ENCODE measurements at regions not wholly inside any gene's neighbourhood (a gene's known extent, or its start where the extent isn't known, plus 50 kb on each side); places are given as distances from the start of the nearest gene placed in this dataset.
"Not testable (repeated sequence)": the region's sequence is repeated elsewhere in the genome, so short reads cannot be mapped to it uniquely, and the experiment has no call there.

DNA sequence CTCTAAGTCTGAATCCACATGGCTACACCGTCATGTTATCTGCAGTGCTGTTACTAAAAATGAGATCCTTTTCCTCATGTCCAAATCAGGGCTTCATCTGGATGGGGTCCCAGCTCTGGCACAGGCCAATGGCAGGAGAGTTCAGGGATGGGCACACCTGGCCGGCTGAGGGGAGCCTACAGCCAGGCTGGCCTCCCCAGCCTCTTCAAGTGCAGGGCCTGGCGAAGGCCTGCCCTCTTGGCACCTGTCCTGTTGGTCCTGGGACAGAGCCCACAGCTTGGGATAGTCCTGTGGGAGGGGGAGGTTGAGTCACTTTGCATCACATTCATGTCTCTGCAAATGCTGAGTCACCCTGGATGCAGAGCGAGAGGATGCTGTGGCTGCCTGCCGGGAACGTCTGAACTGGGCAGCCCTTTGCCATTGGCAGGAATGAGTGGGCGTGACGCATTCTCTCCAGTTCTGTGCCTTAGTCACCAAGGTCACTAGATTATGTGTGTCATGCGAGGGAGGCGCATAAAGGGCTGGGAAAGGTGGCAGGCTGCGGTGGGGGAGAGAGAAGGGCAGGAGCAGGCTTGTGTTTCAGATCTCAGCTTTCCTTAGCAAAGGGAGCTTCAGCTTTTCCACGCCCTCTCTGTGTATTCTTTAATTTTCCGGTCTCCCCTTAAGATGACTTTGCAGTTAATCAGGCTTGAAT is 223.2 kb upstream of the ECI2 start:
- DNase-seq (ENCODE audit: low read depth), result peak; percentile 100
- H3K4me3 ChIP-seq (ENCODE audit: low read length), result no peak overlapping the region
- no peak for TF ChIP-seq CTCF (IDR thresholded peaks at IDR 0.05; ENCODE audit: insufficient read depth, low read depth, low read length, missing control alignments)

DNA sequence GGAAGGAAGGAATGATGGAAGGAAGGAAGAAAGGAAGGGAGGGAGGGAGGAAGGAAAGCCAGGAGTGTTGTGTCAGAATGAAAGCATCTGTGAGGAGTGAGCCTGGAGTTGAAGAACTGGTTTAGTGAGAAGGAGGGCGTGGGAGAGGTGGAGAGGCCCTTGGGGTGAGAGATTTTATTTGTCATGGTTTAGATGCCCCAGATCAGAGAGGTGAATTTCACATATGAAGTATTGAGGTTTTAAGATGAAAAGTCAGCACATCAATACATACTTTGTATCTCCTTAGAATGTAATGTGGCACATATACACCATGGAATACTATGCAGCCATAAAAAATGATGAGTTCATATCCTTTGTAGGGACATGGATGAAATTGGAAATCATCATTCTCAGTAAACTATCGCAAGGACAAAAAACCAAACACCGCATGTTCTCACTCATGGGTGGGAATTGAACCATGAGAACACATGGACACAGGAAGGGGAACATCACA is 222.3 kb upstream of the ECI2 start:
- peak; percentile 94 for DNase-seq (ENCODE audit: low read depth)
- not testable (repeated sequence) for H3K4me3 ChIP-seq (ENCODE audit: low read length)

GRCh38 chr6:4356899-4357659 is 221.7 kb upstream of the ECI2 start:
- no peak for TF ChIP-seq CTCF (IDR thresholded peaks at IDR 0.05; ENCODE audit: insufficient read depth, low read depth, low read length, missing control alignments)
- DNase-seq (ENCODE audit: low read depth), result peak; percentile 8
- no peak overlapping the region for H3K4me3 ChIP-seq (ENCODE audit: low read length)

- no peak overlapping the region for H3K4me3 ChIP-seq (ENCODE audit: low read length)
- DNase-seq (ENCODE audit: low read depth), result peak; percentile 86
- TF ChIP-seq CTCF (IDR thresholded peaks at IDR 0.05; ENCODE audit: insufficient read depth, low read depth, low read length, missing control alignments), result no peak
Measured at GRCh38 chr6:4355241-4355640, 219.9 kb upstream of the ECI2 start.

- H3K4me3 ChIP-seq (ENCODE audit: low read length), result no peak overlapping the region
- no peak for TF ChIP-seq CTCF (IDR thresholded peaks at IDR 0.05; ENCODE audit: insufficient read depth, low read depth, low read length, missing control alignments)
- DNase-seq (ENCODE audit: low read depth), result no peak
Measured at GRCh38 chr6:4354181-4354580, 218.8 kb upstream of the ECI2 start.

DNA sequence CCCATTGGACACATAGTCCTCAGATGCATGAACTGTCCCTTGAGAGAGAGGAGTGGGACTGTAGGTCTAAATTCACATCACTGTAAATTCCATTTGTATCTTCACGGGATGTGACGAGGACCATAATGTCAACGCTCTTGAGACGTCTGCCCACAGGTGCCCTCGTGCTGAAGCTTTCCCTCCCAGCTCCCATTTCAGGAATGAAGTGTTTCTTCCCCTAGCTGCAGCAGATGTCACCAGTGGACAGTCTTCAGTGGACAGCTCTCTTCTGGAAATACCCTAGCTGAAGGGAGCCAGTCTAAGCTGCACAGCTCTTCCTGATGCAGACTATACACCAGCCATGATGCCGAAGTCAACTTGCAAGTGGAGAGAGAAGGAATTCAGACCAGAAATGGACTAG is 217.4 kb upstream of the ECI2 start:
- no peak for TF ChIP-seq CTCF (IDR thresholded peaks at IDR 0.05; ENCODE audit: insufficient read depth, low read depth, low read length, missing control alignments)
- H3K4me3 ChIP-seq (ENCODE audit: low read length), result no peak overlapping the region
- no peak for DNase-seq (ENCODE audit: low read depth)

DNA sequence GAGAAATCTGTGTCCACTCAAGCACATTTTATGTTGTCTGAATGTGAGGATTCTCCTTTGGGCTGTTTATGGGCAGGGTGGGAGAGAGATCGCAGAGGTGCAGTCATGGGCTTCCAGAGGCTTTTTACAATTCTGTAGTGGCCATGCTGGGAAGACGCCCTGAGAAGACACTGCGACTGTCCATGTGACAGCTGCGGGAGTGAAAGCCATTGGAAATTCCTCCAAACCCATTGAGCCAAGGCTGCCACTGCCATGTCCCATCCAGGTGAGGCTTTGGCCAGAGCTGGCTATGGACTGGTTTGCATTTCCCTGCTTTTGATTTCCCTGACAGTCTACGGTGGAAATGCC is 216.9 kb upstream of the ECI2 start:
- TF ChIP-seq CTCF (IDR thresholded peaks at IDR 0.05; ENCODE audit: insufficient read depth, low read depth, low read length, missing control alignments), result no peak
- no peak for DNase-seq (ENCODE audit: low read depth)
- H3K4me3 ChIP-seq (ENCODE audit: low read length), result peak overlapping the region; percentile 37

All from epithelial cell of esophagus (primary cell).